ENCODE measurements at regions not wholly inside any gene's neighbourhood (a gene's known extent, or its start where the extent isn't known, plus 50 kb on each side); places are given as distances from the start of the nearest gene placed in this dataset.

GRCh38 chr9:86818636-86819035, 128.7 kb downstream of the GAS1 start:
- no peak overlapping the region for H3K27ac ChIP-seq (ENCODE audit: insufficient read depth, low read length)
- H4K20me1 ChIP-seq (ENCODE audit: control insufficient read depth, extremely low read depth, insufficient read depth, low read length), result no peaks in the 10 kb centered on the region
- no peaks in the 10 kb centered on the region for H3K9me3 ChIP-seq (ENCODE audit: control insufficient read depth, insufficient read depth, low read depth, low read length)
- no peak overlapping the region for H3K9ac ChIP-seq (ENCODE audit: insufficient read depth, low read length)
- H3K27me3 ChIP-seq (ENCODE audit: control insufficient read depth, insufficient read depth, low read length), result no peaks in the 10 kb centered on the region
- H3K4me2 ChIP-seq (ENCODE audit: extremely low read depth, insufficient read depth, low read length), result no peak overlapping the region
- no peaks in the 10 kb centered on the region for H3K4me1 ChIP-seq (ENCODE audit: control insufficient read depth, extremely low read depth, insufficient read depth, low read length)
- no peak overlapping the region for H3K4me3 ChIP-seq (replicated peaks in 1 of 4; ENCODE audit: control extremely low read depth in 1 of 4, insufficient read depth in 1 of 4, low read depth in 3 of 4, low read length in 4 of 4)
- no peak for TF ChIP-seq CTCF (conservative IDR thresholded peaks at IDR 0.05 in 1 of 2, IDR thresholded peaks at IDR 0.05 in 1 of 2; ENCODE audit: low read depth in 1 of 2, low read length in 2 of 2)
- no peak for TF ChIP-seq EZH2 (IDR thresholded peaks at IDR 0.05; ENCODE audit: low read length, missing control alignments)
- no peak for DNase-seq (ENCODE audit: low read depth in 2 of 2)
- no peaks in the 10 kb centered on the region for H3K36me3 ChIP-seq (ENCODE audit: control insufficient read depth, insufficient read depth, low read length)
- no peaks in the 10 kb centered on the region for H3K79me2 ChIP-seq (ENCODE audit: control insufficient read depth, insufficient read depth, low read length)
- no peak overlapping the region for H2AFZ ChIP-seq (ENCODE audit: low read length)

GRCh38 chr9:86816868-86817267, 130.4 kb downstream of the GAS1 start:
- Histone ChIP-seq H3K4me2 (ENCODE audit: extremely low read depth, insufficient read depth, low read length) (no peak overlapping the region), H3K9me3 (ENCODE audit: control insufficient read depth, insufficient read depth, low read depth, low read length) (no peaks in the 10 kb centered on the region), H3K27me3 (ENCODE audit: control insufficient read depth, insufficient read depth, low read length) (no peaks in the 10 kb centered on the region), H3K79me2 (ENCODE audit: control insufficient read depth, insufficient read depth, low read length) (no peaks in the 10 kb centered on the region), H3K9ac (ENCODE audit: insufficient read depth, low read length) (no peak overlapping the region), H2AFZ (ENCODE audit: low read length) (no peak overlapping the region), H3K4me3 (replicated peaks in 1 of 4; ENCODE audit: control extremely low read depth in 1 of 4, insufficient read depth in 1 of 4, low read depth in 3 of 4, low read length in 4 of 4) (no peak overlapping the region), H3K27ac (ENCODE audit: insufficient read depth, low read length) (no peak overlapping the region), H4K20me1 (ENCODE audit: control insufficient read depth, extremely low read depth, insufficient read depth, low read length) (no peaks in the 10 kb centered on the region), H3K36me3 (ENCODE audit: control insufficient read depth, insufficient read depth, low read length) (no peaks in the 10 kb centered on the region), H3K4me1 (ENCODE audit: control insufficient read depth, extremely low read depth, insufficient read depth, low read length) (no peaks in the 10 kb centered on the region)
- no peak for DNase-seq (ENCODE audit: low read depth in 2 of 2)
- TF ChIP-seq CTCF (conservative IDR thresholded peaks at IDR 0.05 in 1 of 2, IDR thresholded peaks at IDR 0.05 in 1 of 2; ENCODE audit: low read depth in 1 of 2, low read length in 2 of 2), result no peak
- no peak for TF ChIP-seq EZH2 (IDR thresholded peaks at IDR 0.05; ENCODE audit: low read length, missing control alignments)

- no peak for DNase-seq (ENCODE audit: low read depth in 2 of 2)
- Histone ChIP-seq H3K4me2 (ENCODE audit: extremely low read depth, insufficient read depth, low read length) (no peak overlapping the region), H3K79me2 (ENCODE audit: control insufficient read depth, insufficient read depth, low read length) (no peaks in the 10 kb centered on the region), H3K27me3 (ENCODE audit: control insufficient read depth, insufficient read depth, low read length) (no peaks in the 10 kb centered on the region), H3K9ac (ENCODE audit: insufficient read depth, low read length) (no peak overlapping the region), H3K36me3 (ENCODE audit: control insufficient read depth, insufficient read depth, low read length) (no peaks in the 10 kb centered on the region), H3K4me1 (ENCODE audit: control insufficient read depth, extremely low read depth, insufficient read depth, low read length) (no peaks in the 10 kb centered on the region), H2AFZ (ENCODE audit: low read length) (no peak overlapping the region), H3K4me3 (replicated peaks in 1 of 4; ENCODE audit: control extremely low read depth in 1 of 4, insufficient read depth in 1 of 4, low read depth in 3 of 4, low read length in 4 of 4) (no peak overlapping the region), H3K9me3 (ENCODE audit: control insufficient read depth, insufficient read depth, low read depth, low read length) (no peaks in the 10 kb centered on the region), H3K27ac (ENCODE audit: insufficient read depth, low read length) (no peak overlapping the region), H4K20me1 (ENCODE audit: control insufficient read depth, extremely low read depth, insufficient read depth, low read length) (no peaks in the 10 kb centered on the region)
- TF ChIP-seq EZH2 (IDR thresholded peaks at IDR 0.05; ENCODE audit: low read length, missing control alignments) (no peak), CTCF (conservative IDR thresholded peaks at IDR 0.05 in 1 of 2, IDR thresholded peaks at IDR 0.05 in 1 of 2; ENCODE audit: low read depth in 1 of 2, low read length in 2 of 2) (no peak)
Measured at GRCh38 chr9:86816366-86816765, 130.9 kb downstream of the GAS1 start.

All from fibroblast of lung (primary cell).